H9 (cell line): ENCODE measurements at regions not wholly inside any gene's neighbourhood (a gene's known extent, or its start where the extent isn't known, plus 50 kb on each side); places are given as distances from the start of the nearest gene placed in this dataset.

ENCODE experiments used
- DNase-seq: peaks from one replicate; pipeline ENCODE4 v3.0.0-alpha.2; 2017
- H2AFZ ChIP-seq: one replicate; pipeline ENCODE4 v1.6.1; 2013; ENCODE audit warnings: mild to moderate bottlenecking, low read length, control low read depth, moderate library complexity
- H2AK5ac ChIP-seq: 2 replicates; pipeline ENCODE4 v1.6.1; 2013; ENCODE audit warnings: low read length, control low read depth, mixed read lengths; ENCODE audit not compliant: insufficient read length
- H2BK120ac ChIP-seq: one replicate; pipeline ENCODE4 v1.6.1; 2013; ENCODE audit warnings: low read depth, mild to moderate bottlenecking, low read length, control low read depth, inconsistent platforms; ENCODE audit not compliant: poor library complexity, severe bottlenecking
- H2BK12ac ChIP-seq: 2 replicates; pipeline ENCODE4 v1.6.1; 2013; ENCODE audit warnings: low read length, control low read depth, mixed read lengths, low read depth; ENCODE audit not compliant: insufficient read length
- H2BK15ac ChIP-seq: 2 replicates; pipeline ENCODE4 v1.6.1; 2013; ENCODE audit warnings: low read depth, low read length, control low read depth
- H2BK20ac ChIP-seq: one replicate; pipeline ENCODE4 v1.6.1; 2013; ENCODE audit warnings: low read depth, mild to moderate bottlenecking, low read length, control low read depth, inconsistent platforms; ENCODE audit not compliant: poor library complexity, severe bottlenecking
- H2BK5ac ChIP-seq: 2 replicates; pipeline ENCODE4 v1.6.1; 2013; ENCODE audit warnings: low read length, control low read depth, mixed read lengths; ENCODE audit not compliant: insufficient read length
- H3K14ac ChIP-seq: 2 replicates; pipeline ENCODE4 v1.6.1; 2013; ENCODE audit warnings: low read length, control low read depth; ENCODE audit not compliant: insufficient read depth
- H3K18ac ChIP-seq: 2 replicates; pipeline ENCODE4 v1.6.1; 2013; ENCODE audit warnings: low read depth, mild to moderate bottlenecking, mixed read lengths, low read length, control low read depth; ENCODE audit not compliant: insufficient read length
- H3K23ac ChIP-seq: 2 replicates; pipeline ENCODE4 v1.6.1; 2013; ENCODE audit warnings: low read length, control low read depth, mixed read lengths, low read depth; ENCODE audit not compliant: insufficient read length
- H3K23me2 ChIP-seq: 2 replicates; pipeline ENCODE4 v1.6.1; 2013; ENCODE audit warnings: low read depth, mild to moderate bottlenecking, mixed read lengths, low read length, control low read depth; ENCODE audit not compliant: insufficient read length, poor library complexity, severe bottlenecking
- H3K27ac ChIP-seq: 2 replicates; pipeline ENCODE4 v1.5.1; 2013; ENCODE audit warnings: low read length, control low read depth, mixed read lengths, low read depth; ENCODE audit not compliant: insufficient read length
- H3K27me3 ChIP-seq: 2 replicates; pipeline ENCODE4 v1.6.1; 2013; ENCODE audit warnings: low read length, control low read depth, inconsistent platforms; ENCODE audit not compliant: insufficient read depth
- H3K4ac ChIP-seq: 2 replicates; pipeline ENCODE4 v1.6.1; 2013; ENCODE audit warnings: low read depth, mild to moderate bottlenecking, control low read depth, inconsistent platforms, low read length, moderate library complexity
- H3K4me1 ChIP-seq: 2 replicates; pipeline ENCODE4 v1.6.1; 2013; ENCODE audit warnings: low read length, control low read depth, inconsistent platforms; ENCODE audit not compliant: insufficient read depth
- H3K4me2 ChIP-seq: 2 replicates; pipeline ENCODE4 v1.6.1; 2013; ENCODE audit warnings: low read length, control low read depth, mixed read lengths; ENCODE audit not compliant: insufficient read length, insufficient read depth
- H3K56ac ChIP-seq: 2 replicates; pipeline ENCODE4 v1.6.1; 2013; ENCODE audit warnings: low read depth, mild to moderate bottlenecking, mixed read lengths, low read length, control low read depth; ENCODE audit not compliant: insufficient read length
- H3K79me1 ChIP-seq: 2 replicates; pipeline ENCODE4 v1.6.1; 2013; ENCODE audit warnings: low read depth, mild to moderate bottlenecking, moderate library complexity, low read length, control low read depth, inconsistent platforms; ENCODE audit not compliant: insufficient read depth, poor library complexity, severe bottlenecking
- H3K79me2 ChIP-seq: 2 replicates; pipeline ENCODE4 v1.6.1; 2013; ENCODE audit warnings: low read length, control low read depth, inconsistent platforms; ENCODE audit not compliant: insufficient read depth
- H3K9ac ChIP-seq: 2 replicates; pipeline ENCODE4 v1.6.1; 2013; ENCODE audit warnings: low read length, control low read depth, mixed read lengths; ENCODE audit not compliant: insufficient read length; ENCODE audit errors: extremely low read depth
- H3K9me3 ChIP-seq: one replicate; pipeline ENCODE4 v1.6.1; 2013; ENCODE audit warnings: low read depth, low read length, inconsistent platforms; ENCODE audit not compliant: control insufficient read depth
- H3T11ph ChIP-seq: one replicate; pipeline ENCODE4 v1.6.1; 2013; ENCODE audit warnings: mild to moderate bottlenecking, low read length, control low read depth, inconsistent platforms
- H4K20me1 ChIP-seq: one replicate; pipeline ENCODE4 v1.6.1; 2013; ENCODE audit not compliant: control insufficient read depth, insufficient read length, insufficient read depth
- H4K5ac ChIP-seq: 2 replicates; pipeline ENCODE4 v1.6.1; 2013; ENCODE audit warnings: low read depth, mild to moderate bottlenecking, mixed read lengths, low read length, control low read depth; ENCODE audit not compliant: insufficient read length
- H4K8ac ChIP-seq: replicated peaks from 2 replicates; pipeline ENCODE4 v1.6.1; 2013; ENCODE audit warnings: low read length, control low read depth, mixed read lengths, low read depth; ENCODE audit not compliant: insufficient read length
- H4K91ac ChIP-seq: 2 replicates; pipeline ENCODE4 v1.6.1; 2013; ENCODE audit warnings: low read depth, mild to moderate bottlenecking, moderate library complexity, mixed read lengths, low read length, control low read depth; ENCODE audit not compliant: insufficient read length
- H3K27ac Mint-ChIP-seq, 3 experiments: 2 replicates in 2 of 3; 3 replicates in 1 of 3; pipeline ENCODE4 v1.8.0; 2020 to 2021; ENCODE audit warnings: mixed read lengths in 3 of 3, mild to moderate bottlenecking in 1 of 3, moderate library complexity in 1 of 3
- H3K27me3 Mint-ChIP-seq: 2 replicates; pipeline ENCODE4 v1.8.0; 2021; ENCODE audit warnings: low read depth, mild to moderate bottlenecking, moderate library complexity, mixed read lengths
- H3K36me3 Mint-ChIP-seq, 3 experiments: 2 replicates in 2 of 3; 3 replicates in 1 of 3; pipeline ENCODE4 v1.8.0; 2020 to 2021; ENCODE audit warnings: low read depth in 3 of 3, mixed read lengths in 3 of 3; ENCODE audit not compliant: insufficient read depth in 1 of 3
- H3K4me1 Mint-ChIP-seq, 2 experiments: 2 replicates each; pipeline ENCODE4 v1.8.0; 2020; ENCODE audit warnings: mixed read lengths in 2 of 2
- H3K4me3 Mint-ChIP-seq, 2 experiments: 2 replicates in 1 of 2; 3 replicates in 1 of 2; pipeline ENCODE4 v1.8.0; 2020 to 2021; ENCODE audit warnings: mild to moderate bottlenecking in 2 of 2, mixed read lengths in 2 of 2, moderate library complexity in 1 of 2
- H3K9me3 Mint-ChIP-seq, 2 experiments: 2 replicates in 1 of 2; 3 replicates in 1 of 2; pipeline ENCODE4 v1.8.0; 2020; ENCODE audit warnings: mild to moderate bottlenecking in 2 of 2, mixed read lengths in 2 of 2, moderate library complexity in 1 of 2
- CTCF ChIP-seq: fragments of 200-600 bp; sonication (generic); conservative IDR thresholded peaks from 3 replicates; pipeline ENCODE4 v1.8.0; 2021; ENCODE audit warnings: antibody characterized with exemption, mild to moderate bottlenecking
- WGBS: extraction: QIAGEN DNeasy Blood & Tissue Kit; methylation state at CpG from one replicate; pipeline ENCODE4 v1.1.7; 2013; ENCODE audit warnings: missing lambda C conversion rate, low lambda C conversion rate, mixed read lengths; ENCODE audit not compliant: insufficient read length; ENCODE audit errors: extremely low coverage; 5-methylcytosine and 5-hydroxymethylcytosine counted together

- no peak overlapping the region for H2BK5ac ChIP-seq
- H4K91ac ChIP-seq, result no peak overlapping the region
- H2AFZ ChIP-seq, result no peak overlapping the region
- no peak for TF ChIP-seq CTCF
- H3K4me1 ChIP-seq, result 0 out of 2 replicates have a peak, but pooled peaks cover 2% of the 10 kb centered on the region
- H3K79me1 ChIP-seq, result no peaks in the 10 kb centered on the region
- no peak overlapping the region for H3K56ac ChIP-seq
- H3K4me2 ChIP-seq, result no peak overlapping the region
- no peak overlapping the region for H2AK5ac ChIP-seq
- H3T11ph ChIP-seq, result no peak overlapping the region
- H3K23me2 ChIP-seq, result no peaks in the 10 kb centered on the region
- H4K20me1 ChIP-seq, result no peaks in the 10 kb centered on the region
- H3K27ac Mint-ChIP-seq, result no peak overlapping the region
- peaks cover 15 to 18% of the 10 kb centered on the region in 2 experiments for H3K4me1 Mint-ChIP-seq
- no CpG with 5 or more reads among the region's 2 CpGs for WGBS
- no peaks in the 10 kb centered on the region for H3K79me2 ChIP-seq
- H3K4me3 Mint-ChIP-seq, result no peak overlapping the region
- no peak overlapping the region for H3K9ac ChIP-seq
- H2BK15ac ChIP-seq, result no peak overlapping the region
- H2BK120ac ChIP-seq, result no peak overlapping the region
- no peak overlapping the region for H3K4ac ChIP-seq
- no peaks in the 10 kb centered on the region for H3K27me3 ChIP-seq
- no peak overlapping the region for H4K5ac ChIP-seq
- H3K27me3 Mint-ChIP-seq, result no peaks in the 10 kb centered on the region; the same call in 1 of the 2 replicates
- H3K23ac ChIP-seq, result no peak overlapping the region
- no peak overlapping the region for H2BK20ac ChIP-seq
- H2BK12ac ChIP-seq, result no peak overlapping the region
- H3K14ac ChIP-seq, result no peak overlapping the region
- no peak overlapping the region for H3K27ac ChIP-seq
- peaks cover 3 to 27% (median 8%) of the 10 kb centered on the region in 3 experiments; a peak in 6 of 7 replicates for H3K36me3 Mint-ChIP-seq
- H3K9me3 Mint-ChIP-seq, result peaks cover 10 to 18% of the 10 kb centered on the region in 2 experiments
- H3K9me3 ChIP-seq, result no peaks in the 10 kb centered on the region
- no peak overlapping the region for H4K8ac ChIP-seq
- H3K18ac ChIP-seq, result no peak overlapping the region
- no peak for DNase-seq
These were observed 250.2 kb upstream of the MME start for GRCh38 chr3:154829929-154830328.
